ENCODE measurements at regions not wholly inside any gene's neighbourhood (a gene's known extent, or its start where the extent isn't known, plus 50 kb on each side); places are given as distances from the start of the nearest gene placed in this dataset.

- Histone ChIP-seq H3K4me2 (ENCODE audit: low read length) (no peak overlapping the region), H2AFZ (ENCODE audit: low read depth, low read length) (no peak overlapping the region), H3K36me3 (ENCODE audit: insufficient read depth, low read length) (no peaks in the 10 kb centered on the region), H3K4me3 (ENCODE audit: low read length) (no peak overlapping the region), H3K9ac (ENCODE audit: low read length) (no peak overlapping the region), H3K9me3 (ENCODE audit: low read length) (no peaks in the 10 kb centered on the region), H3K27ac (ENCODE audit: low read length) (no peak overlapping the region), H3F3A (ENCODE audit: insufficient read depth, low read length, poor library complexity, severe bottlenecking) (no peaks in the 10 kb centered on the region), H4K20me1 (ENCODE audit: insufficient read depth) (no peaks in the 10 kb centered on the region), H3K9me2 (ENCODE audit: insufficient read depth, low read length) (no peaks in the 10 kb centered on the region), H3K79me2 (replicated peaks; ENCODE audit: insufficient read depth, low read length) (no peaks in the 10 kb centered on the region), H3K27me3 (ENCODE audit: insufficient read depth, low read depth, low read length) (no peaks in the 10 kb centered on the region)
- TF ChIP-seq CTCF (IDR thresholded peaks at IDR 0.05; ENCODE audit: poor library complexity, severe bottlenecking) = no peak
- TF ChIP-seq, protein P1, sequence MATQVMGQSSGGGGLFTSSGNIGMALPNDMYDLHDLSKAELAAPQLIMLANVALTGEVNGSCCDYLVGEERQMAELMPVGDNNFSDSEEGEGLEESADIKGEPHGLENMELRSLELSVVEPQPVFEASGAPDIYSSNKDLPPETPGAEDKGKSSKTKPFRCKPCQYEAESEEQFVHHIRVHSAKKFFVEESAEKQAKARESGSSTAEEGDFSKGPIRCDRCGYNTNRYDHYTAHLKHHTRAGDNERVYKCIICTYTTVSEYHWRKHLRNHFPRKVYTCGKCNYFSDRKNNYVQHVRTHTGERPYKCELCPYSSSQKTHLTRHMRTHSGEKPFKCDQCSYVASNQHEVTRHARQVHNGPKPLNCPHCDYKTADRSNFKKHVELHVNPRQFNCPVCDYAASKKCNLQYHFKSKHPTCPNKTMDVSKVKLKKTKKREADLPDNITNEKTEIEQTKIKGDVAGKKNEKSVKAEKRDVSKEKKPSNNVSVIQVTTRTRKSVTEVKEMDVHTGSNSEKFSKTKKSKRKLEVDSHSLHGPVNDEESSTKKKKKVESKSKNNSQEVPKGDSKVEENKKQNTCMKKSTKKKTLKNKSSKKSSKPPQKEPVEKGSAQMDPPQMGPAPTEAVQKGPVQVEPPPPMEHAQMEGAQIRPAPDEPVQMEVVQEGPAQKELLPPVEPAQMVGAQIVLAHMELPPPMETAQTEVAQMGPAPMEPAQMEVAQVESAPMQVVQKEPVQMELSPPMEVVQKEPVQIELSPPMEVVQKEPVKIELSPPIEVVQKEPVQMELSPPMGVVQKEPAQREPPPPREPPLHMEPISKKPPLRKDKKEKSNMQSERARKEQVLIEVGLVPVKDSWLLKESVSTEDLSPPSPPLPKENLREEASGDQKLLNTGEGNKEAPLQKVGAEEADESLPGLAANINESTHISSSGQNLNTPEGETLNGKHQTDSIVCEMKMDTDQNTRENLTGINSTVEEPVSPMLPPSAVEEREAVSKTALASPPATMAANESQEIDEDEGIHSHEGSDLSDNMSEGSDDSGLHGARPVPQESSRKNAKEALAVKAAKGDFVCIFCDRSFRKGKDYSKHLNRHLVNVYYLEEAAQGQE (IDR thresholded peaks at IDR 0.05; ENCODE audit: borderline replicate concordance) = no peak
- no peak for TF ChIP-seq EP300 (conservative IDR thresholded peaks at IDR 0.05; ENCODE audit: poor library complexity, severe bottlenecking)
- TF ChIP-seq EZH2 (IDR thresholded peaks at IDR 0.05; ENCODE audit: borderline replicate concordance, insufficient read depth, low read length, poor library complexity, severe bottlenecking) = no peak
- no peak for TF ChIP-seq MXI1 (conservative IDR thresholded peaks at IDR 0.05; ENCODE audit: poor library complexity, severe bottlenecking)
- no peak for TF ChIP-seq TAF1 (IDR thresholded peaks at IDR 0.05; ENCODE audit: low read depth)
- no peak for TF ChIP-seq SMC3 (conservative IDR thresholded peaks at IDR 0.05; ENCODE audit: poor library complexity)
- no peak for TF ChIP-seq POLR2AphosphoS5 (IDR thresholded peaks at IDR 0.05)
- no peak for TF ChIP-seq RAD21 (conservative IDR thresholded peaks at IDR 0.05)
Observed at GRCh38 chr14:98761993-98762392, 510.0 kb downstream of the BCL11B start.

GRCh38 chr14:98766818-98767217 lies 505.2 kb downstream of the BCL11B start:
- Histone ChIP-seq H3K36me3 (ENCODE audit: insufficient read depth, low read length) (no peaks in the 10 kb centered on the region), H3K4me2 (ENCODE audit: low read length) (no peak overlapping the region), H3K27me3 (ENCODE audit: insufficient read depth, low read depth, low read length) (no peaks in the 10 kb centered on the region), H2AFZ (ENCODE audit: low read depth, low read length) (no peak overlapping the region), H3K9me3 (ENCODE audit: low read length) (no peaks in the 10 kb centered on the region), H3K27ac (ENCODE audit: low read length) (no peak overlapping the region), H3K4me3 (ENCODE audit: low read length) (no peak overlapping the region), H3K9me2 (ENCODE audit: insufficient read depth, low read length) (no peaks in the 10 kb centered on the region), H3K79me2 (replicated peaks; ENCODE audit: insufficient read depth, low read length) (no peaks in the 10 kb centered on the region), H3K9ac (ENCODE audit: low read length) (no peak overlapping the region), H4K20me1 (ENCODE audit: insufficient read depth) (no peaks in the 10 kb centered on the region), H3F3A (ENCODE audit: insufficient read depth, low read length, poor library complexity, severe bottlenecking) (no peaks in the 10 kb centered on the region)
- TF ChIP-seq TAF1 (IDR thresholded peaks at IDR 0.05; ENCODE audit: low read depth) = no peak
- TF ChIP-seq RAD21 (conservative IDR thresholded peaks at IDR 0.05) = no peak
- no peak for TF ChIP-seq MXI1 (conservative IDR thresholded peaks at IDR 0.05; ENCODE audit: poor library complexity, severe bottlenecking)
- TF ChIP-seq, protein P1 (IDR thresholded peaks at IDR 0.05; ENCODE audit: borderline replicate concordance) = no peak
- TF ChIP-seq CTCF (IDR thresholded peaks at IDR 0.05; ENCODE audit: poor library complexity, severe bottlenecking) = no peak
- no peak for TF ChIP-seq EZH2 (IDR thresholded peaks at IDR 0.05; ENCODE audit: borderline replicate concordance, insufficient read depth, low read length, poor library complexity, severe bottlenecking)
- no peak for TF ChIP-seq POLR2AphosphoS5 (IDR thresholded peaks at IDR 0.05)
- TF ChIP-seq EP300 (conservative IDR thresholded peaks at IDR 0.05; ENCODE audit: poor library complexity, severe bottlenecking) = no peak
- no peak for TF ChIP-seq SMC3 (conservative IDR thresholded peaks at IDR 0.05; ENCODE audit: poor library complexity)

Data from neural cell (in vitro differentiated cells).